ENCODE measurements at regions not wholly inside any gene's neighbourhood (a gene's known extent, or its start where the extent isn't known, plus 50 kb on each side); places are given as distances from the start of the nearest gene placed in this dataset.
A peak's percentile ranks its signal among the peaks of the same experiment; 100 is the strongest.
"Not testable (repeated sequence)": the region's sequence is repeated elsewhere in the genome, so short reads cannot be mapped to it uniquely, and the experiment has no call there.

GRCh38 chr21:6486821-6487220 lies 4034.6 kb upstream of the TPTE start:
- peak in 1 of 2 experiments; percentile 13 for DNase-seq

GRCh38 chr21:6492691-6493090 lies 4028.7 kb upstream of the TPTE start:
- DNase-seq = not testable (repeated sequence)

DNA sequence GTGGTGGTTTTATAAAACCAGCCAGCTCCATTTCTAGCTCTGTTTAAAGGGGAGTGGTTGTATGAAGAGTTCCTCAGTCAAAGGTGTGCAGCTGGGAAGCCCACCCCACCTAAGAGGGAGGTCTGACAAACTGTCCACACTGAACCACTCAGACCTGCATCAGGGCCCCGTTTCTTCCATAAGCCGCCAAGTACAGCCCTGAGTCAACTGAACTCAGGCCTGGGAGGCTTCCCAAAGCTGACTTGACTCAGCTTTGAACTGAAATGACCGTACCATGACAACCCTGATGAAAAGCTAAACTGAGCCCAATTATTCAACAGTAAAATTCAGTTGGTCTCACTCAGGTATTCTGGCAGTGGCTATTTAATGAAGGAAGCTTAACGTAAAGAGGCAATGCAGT lies 4027.4 kb upstream of the TPTE start:
- not testable (repeated sequence) for DNase-seq

DNA sequence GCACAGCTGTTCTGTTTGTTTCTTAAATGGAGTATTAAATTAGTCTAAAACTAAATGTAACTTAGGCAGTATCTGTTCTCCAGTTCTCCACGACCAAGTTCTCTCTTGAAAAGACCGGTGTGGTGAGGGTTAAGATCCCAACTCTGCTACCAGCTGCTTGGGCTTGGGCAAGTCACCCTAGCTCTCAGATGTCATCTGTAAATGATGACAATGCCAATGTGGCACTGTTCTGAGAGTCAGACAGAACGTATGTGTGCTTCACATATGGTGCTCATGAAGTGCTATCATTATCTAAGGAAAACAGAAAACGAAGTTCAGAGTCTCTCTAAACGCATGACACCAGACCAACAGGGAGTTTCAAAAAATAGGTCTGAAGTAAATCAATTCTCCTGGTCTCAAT lies 4025.0 kb upstream of the TPTE start:
- not testable (repeated sequence) for DNase-seq

GRCh38 chr21:6498716-6499115 lies 4022.7 kb upstream of the TPTE start:
- DNase-seq = peak; percentile 47 to 58

DNA sequence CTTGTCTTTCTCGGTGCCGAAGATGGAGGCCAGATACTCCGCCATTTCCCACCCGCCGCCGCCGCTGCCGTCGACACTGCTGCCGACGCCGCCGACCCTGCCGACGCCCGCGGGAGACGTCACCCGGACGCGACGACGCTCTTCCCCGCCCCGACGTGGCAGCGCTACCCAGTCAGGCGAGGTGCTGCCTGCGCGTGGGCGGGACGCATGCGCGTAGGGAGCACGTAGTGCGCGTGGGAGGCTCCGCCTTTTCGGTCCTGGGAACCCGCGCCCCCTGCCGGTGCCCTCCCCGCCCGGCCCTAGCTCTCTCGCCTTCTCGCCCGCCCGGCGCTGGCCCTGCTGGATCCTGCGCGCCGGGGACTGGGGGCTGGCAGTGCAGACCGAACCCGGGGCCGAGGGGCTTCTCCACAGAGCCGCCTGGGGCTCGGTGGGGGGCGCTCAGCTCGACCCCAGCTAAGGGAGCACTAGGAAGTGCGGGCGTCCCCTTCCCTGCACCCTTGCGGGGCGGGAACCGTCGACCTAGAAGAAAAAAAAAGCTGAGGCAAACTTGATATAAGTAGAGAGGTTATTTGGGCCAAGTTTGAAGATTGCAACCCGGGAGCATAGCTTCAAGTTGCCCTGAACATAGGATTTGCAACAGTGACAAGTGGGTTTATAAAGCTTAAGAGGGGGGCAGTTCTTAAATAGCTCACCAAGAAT lies 4022.1 kb upstream of the TPTE start:
- DNase-seq = peak; percentile 74 to 83

DNA sequence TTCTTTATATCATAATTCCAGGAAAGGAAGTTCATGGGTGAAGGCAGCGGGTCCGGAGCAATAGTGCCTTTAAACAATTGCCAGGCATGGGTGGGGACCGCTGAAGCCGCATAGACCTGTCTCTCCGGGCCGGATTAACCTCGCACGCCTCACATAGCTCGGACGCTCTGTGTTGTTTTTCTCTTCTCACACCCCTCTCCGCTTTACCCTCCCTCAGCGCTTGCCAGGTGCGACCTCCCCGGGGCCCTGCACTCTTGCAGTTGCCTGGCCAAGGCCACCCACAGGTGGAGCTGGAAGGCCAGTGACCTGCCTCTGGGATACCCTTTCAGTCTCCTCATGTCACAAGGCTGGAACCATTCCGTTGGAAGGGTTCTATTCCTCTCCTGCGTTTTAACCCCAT lies 4021.5 kb upstream of the TPTE start:
- DNase-seq = not testable (repeated sequence)

DNA sequence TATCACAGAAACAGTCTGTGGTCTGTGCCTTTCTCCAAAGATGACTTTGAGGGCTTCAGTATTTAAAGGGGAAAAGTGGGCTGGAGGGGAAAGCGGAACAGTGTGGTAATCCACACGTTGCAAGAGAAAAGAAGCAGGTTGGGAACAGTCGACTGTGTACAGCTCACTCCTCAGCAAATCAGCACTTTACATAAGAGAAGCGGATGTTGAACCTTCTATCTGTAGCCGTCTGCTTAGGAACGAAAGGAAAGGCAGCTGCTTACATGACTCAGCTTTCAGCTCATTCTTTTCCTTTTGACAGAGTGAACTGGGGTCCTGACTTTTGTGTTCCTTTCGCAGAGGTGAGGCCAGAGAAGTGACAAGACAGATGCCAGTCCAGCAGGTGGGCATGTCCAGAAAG lies 4020.7 kb upstream of the TPTE start:
- DNase-seq = not testable (repeated sequence)

DNA sequence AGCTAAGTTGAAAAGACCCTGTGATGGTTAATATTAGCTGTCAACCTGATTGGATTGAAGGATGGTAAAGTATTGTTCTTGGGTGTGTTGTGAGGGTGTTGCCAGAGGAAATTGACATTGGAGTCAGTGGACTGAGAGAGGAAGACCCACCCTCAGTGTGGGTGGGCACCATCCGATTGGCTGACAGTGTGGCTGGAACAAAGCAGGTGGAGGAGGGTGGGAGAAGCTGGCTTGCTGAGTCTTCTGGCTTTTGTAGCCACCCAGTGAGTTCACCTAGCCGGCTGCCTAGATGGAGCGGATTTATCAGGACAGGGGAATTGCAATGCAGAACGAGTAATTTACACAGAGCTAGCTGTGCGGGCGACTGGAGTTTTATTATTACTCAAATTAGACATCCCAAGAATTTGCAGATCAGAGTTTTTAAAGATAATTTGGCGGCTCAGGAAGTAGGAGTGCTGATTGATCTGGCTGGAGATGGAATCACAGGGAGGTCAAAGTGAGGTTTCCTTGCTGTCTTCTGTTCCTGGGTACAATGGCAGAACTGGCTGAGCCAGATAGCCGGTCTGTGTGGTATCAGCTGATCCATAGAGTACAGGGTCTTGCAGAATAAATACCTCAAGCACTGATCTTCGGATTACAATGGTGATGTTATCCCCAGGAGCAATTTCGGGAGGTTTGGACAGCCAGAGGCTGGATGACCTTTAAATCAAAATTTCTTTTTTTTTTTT lies 4015.1 kb upstream of the TPTE start:
- DNase-seq = not testable (repeated sequence)

- DNase-seq = not testable (repeated sequence)
These were observed 4013.8 kb upstream of the TPTE start for GRCh38 chr21:6507632-6508031.

DNA sequence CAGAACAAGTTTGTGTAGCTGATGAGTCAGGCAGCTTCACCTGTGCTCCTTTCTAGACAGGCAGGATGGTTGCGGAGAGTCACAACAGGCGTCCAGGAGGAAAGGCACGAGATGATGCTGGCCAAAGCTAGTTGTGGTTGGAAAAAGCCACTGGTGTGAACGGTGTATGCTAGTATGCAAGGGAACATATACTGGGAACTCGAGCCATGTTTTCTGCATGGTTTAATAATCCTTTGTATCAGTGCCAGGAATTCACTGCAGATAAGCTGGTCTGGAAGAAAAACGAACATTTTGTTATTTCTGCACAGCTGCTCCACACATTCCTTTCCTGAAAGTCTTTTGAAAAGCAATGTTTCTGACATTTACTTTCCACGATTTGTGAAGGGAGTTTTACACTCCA lies 3999.6 kb upstream of the TPTE start:
- not testable (repeated sequence) for DNase-seq

DNA sequence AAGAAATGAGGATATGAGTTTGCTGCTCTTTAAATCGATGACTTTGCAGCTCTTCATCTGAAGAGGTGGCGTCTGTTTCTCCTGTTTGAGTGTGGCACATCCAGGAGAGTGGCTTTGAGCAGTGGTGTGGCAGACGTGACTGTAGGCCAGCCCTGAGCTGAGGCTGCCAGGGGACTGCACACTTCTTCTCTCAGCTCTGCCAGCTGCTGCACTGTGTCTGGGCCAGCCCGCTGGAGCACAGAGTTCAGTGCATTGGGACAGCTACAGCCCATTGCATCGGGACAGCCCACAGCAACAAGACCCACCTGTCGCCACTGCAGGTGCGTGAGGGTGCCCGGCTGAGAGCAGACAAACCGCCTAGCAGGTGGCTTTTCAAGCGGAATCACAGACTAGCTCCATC lies 3995.2 kb upstream of the TPTE start:
- not testable (repeated sequence) for DNase-seq

GRCh38 chr21:6530655-6531054 lies 3990.7 kb upstream of the TPTE start:
- DNase-seq = not testable (repeated sequence)

DNA sequence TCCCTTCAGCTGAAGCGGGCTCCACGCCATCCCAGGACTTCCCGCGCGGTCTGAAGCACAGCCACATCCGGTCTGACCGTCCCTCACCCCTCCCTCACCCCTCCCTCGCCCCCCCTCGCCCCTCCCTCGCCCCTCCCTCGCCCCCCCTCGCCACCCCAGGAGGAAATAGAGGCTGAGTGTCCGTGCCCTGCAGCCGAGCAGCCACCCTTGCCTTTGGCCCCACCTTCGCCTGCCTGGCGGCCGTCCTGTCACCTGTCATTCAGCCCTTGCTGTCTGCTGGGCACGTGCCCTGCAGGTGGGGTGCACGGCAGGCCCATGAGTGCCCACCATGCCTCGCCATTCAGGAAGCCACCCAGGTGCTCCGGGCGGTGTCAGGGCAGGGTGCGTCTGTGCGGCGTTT lies 3988.1 kb upstream of the TPTE start:
- DNase-seq = not testable (repeated sequence)

DNA sequence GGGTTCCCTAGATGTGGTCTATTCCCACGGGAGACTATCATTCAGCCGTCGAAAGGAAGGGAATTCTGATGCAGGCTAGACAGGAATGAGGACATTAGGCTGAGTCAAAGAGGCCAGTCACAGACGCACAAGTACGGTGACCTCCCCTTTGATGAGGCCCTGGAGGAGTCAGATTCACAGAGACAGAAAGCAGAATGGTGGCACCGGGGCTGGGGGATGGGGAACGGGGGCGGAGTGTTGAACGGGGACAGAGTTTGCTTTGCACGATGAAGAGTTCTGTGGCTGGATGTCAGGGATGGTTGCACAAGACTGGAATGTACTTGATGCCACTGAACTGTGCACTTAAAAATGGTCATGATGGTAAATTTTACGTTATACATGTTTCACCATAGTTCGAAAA lies 3983.1 kb upstream of the TPTE start:
- not testable (repeated sequence) for DNase-seq

GRCh38 chr21:6539688-6540087 lies 3981.7 kb upstream of the TPTE start:
- DNase-seq = not testable (repeated sequence)

DNA sequence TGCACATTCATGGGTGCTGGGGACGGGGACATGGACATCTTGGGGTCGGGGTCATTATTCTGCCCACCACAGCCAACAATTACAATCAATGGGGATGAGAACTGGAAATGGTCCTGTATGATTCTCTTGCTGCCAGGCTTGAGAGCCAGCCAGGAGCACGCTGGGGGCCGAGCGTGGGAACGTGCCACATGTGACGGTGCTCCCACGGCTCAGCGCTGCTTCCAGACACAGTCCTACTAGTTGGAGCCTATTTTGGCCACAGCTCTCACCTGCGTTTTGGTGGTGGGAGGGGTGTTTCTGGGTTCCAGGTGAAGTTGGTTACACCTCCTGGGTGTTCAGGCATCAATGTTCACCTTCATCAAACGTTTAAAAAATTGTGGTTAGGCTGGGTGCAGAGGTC lies 3980.3 kb upstream of the TPTE start:
- not testable (repeated sequence) for DNase-seq

DNA sequence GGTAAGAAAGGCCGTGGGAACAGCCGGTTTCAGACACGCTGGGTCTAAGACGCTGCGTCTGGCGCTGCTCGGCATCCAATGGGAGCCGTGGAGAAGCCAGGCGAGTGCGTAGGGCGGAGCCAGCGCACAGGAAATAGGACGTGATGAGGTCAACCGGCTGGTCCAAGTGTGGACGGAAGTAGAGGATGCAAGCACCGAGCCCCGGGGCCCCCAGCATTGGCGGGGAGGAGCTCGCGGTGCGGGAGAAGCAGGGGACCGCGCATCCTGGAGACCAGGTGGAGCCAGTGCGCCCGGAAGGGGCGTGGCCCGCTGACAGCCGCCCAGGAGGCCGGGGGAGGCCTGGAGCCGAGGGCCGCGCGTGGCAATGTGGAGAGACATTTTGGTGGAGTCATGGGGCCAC lies 3976.1 kb upstream of the TPTE start:
- not testable (repeated sequence) for DNase-seq

GRCh38 chr21:6551045-6551444 lies 3970.3 kb upstream of the TPTE start:
- not testable (repeated sequence) for DNase-seq

DNA sequence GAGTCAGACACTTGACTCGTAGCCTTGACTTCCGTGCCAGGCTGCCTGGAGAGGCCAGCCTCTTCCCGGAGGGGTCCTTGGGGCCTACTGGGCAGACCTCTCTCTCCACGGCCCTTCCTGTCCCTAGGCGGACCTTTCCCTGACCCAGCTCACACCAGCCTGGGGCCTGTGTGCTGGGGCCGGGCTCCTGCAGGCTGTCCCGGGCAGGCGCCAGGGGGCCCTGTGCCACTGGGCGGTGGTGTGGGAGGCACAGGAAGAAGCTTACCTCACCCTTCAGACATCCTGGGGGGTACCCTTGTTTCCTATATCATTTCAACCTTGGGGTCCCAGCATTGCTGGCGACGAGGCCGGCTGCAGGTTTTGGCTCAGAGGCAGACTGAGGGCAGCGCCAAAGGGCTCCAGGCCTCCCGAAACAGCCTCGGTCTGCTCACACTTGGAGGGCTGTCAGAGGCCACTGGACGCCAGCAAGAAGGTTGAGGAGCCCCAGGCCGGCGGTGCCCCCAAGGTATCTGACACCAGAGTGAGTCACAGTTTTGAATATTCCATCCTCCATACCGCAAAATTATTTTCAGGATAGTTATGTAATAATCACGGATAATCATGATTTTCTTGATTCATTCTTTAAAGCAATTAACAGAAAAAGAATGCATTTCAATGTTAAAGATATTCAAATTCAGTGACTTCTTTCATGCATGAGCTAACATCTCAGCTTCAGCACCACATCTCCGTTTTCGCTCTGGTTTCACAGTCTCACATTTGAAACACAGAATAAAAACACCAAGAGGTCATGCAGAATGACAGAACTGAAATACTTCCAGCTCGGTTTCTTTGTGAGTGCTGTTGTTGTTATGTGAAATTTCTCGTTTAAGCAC lies 3967.6 kb upstream of the TPTE start:
- not testable (repeated sequence) for DNase-seq

- DNase-seq = not testable (repeated sequence)
These were observed 3967.0 kb upstream of the TPTE start for GRCh38 chr21:6554377-6554864.

- DNase-seq = not testable (repeated sequence)
These were observed 3964.9 kb upstream of the TPTE start for GRCh38 chr21:6556516-6556915.

- not testable (repeated sequence) for DNase-seq
These were observed 3964.0 kb upstream of the TPTE start for GRCh38 chr21:6557415-6557814.

All from activated T-cell treated with anti-CD3 and anti-CD28 coated beads, Interleukin-2, amount 50 U/mL, for 48 hours (primary cell).